HCT116 (cell line): ENCODE measurements at regions not wholly inside any gene's neighbourhood (a gene's known extent, or its start where the extent isn't known, plus 50 kb on each side); places are given as distances from the start of the nearest gene placed in this dataset.

ENCODE experiments used
- ATAC-seq: fragments of 200-7000 bp; cut with Tn5 transposase; 2 replicates; pipeline ENCODE4 v1.9.1; 2020; ENCODE audit warnings: mild to moderate bottlenecking, moderate library complexity
- BruUV-seq: library from RNA; stranded (reverse); fragments of 400-500 nt; replicated peaks from 2 replicates; lab custom pipeline; 2021; lab: Mats Ljungman, UMichigan
- CTCF ChIA-PET: fragments of 300-600 bp; sonication (Branson Sonifier 250); formaldehyde crosslinking; loops from one replicate; lab custom pipeline; 2021; ENCODE audit warnings: antibody characterized with exemption; lab: Charles Lee
- POLR2A ChIA-PET: fragments of 300-600, 350-600 bp; sonication (Branson Sonifier 250); formaldehyde crosslinking; loops from one replicate; lab custom pipeline; 2021; ENCODE audit warnings: antibody characterized with exemption; lab: Charles Lee
- RAD21 ChIA-PET, 2 experiments: fragments of 300-600 bp; sonication (Branson Sonifier 250); formaldehyde crosslinking; loops; one replicate each; lab custom pipeline; 2023; ENCODE audit warnings: low total read pairs in 2 of 2; ENCODE audit not compliant: uncharacterized antibody in 2 of 2, unreplicated experiment in 2 of 2, low non-redundant PET in 1 of 2; lab: Charles Lee
- DNase-seq: peaks from one replicate; pipeline ENCODE4 v3.0.0-alpha.2; 2010; ENCODE audit warnings: low read depth, low spot score
- H2AFZ ChIP-seq: fragments of 200-600 bp; shearing (Covaris generic), sonication (generic); 2 replicates; pipeline ENCODE4 v1.6.1; 2017; ENCODE audit warnings: low read depth, mixed run types, mixed read lengths, antibody characterized with exemption, low read length; ENCODE audit not compliant: poor library complexity, severe bottlenecking
- H3K27ac ChIP-seq: 2 replicates; pipeline ENCODE4 v1.5.1; 2012; ENCODE audit warnings: low read depth, low read length
- H3K27me3 ChIP-seq: fragments of 200-600 bp; sonication (generic); 2 replicates; pipeline ENCODE4 v1.6.1; 2016; ENCODE audit warnings: mixed run types, low read length, mixed read lengths; ENCODE audit not compliant: insufficient read depth
- H3K36me3 ChIP-seq, 2 experiments: fragments of 200-500 bp in 1 of 2; fragments of 200-600 bp in 1 of 2; sonication (Bioruptor generic) in 1 of 2; sonication (generic) in 1 of 2; 2 replicates each; pipeline versions ENCODE4 v1.5.1 to v1.6.1; 2014 to 2016; ENCODE audit warnings: low read length in 2 of 2, inconsistent platforms in 1 of 2, mixed read lengths in 1 of 2, mixed run types in 1 of 2; ENCODE audit not compliant: insufficient read depth in 2 of 2, control insufficient read depth in 1 of 2
- H3K4me1 ChIP-seq, 2 experiments: fragments of 200-600 bp in 1 of 2; sonication (generic) in 1 of 2; 2 replicates each; pipeline versions ENCODE4 v1.5.1 to v1.6.1; 2012 to 2017; ENCODE audit warnings: low read length in 2 of 2, inconsistent platforms in 1 of 2, mild to moderate bottlenecking in 1 of 2, mixed read lengths in 1 of 2, mixed run types in 1 of 2, moderate library complexity in 1 of 2; ENCODE audit not compliant: insufficient read depth in 2 of 2, control insufficient read depth in 1 of 2
- H3K4me2 ChIP-seq: fragments of 200-600 bp; sonication (generic); 2 replicates; pipeline ENCODE4 v1.6.1; 2017; ENCODE audit warnings: mixed run types, low read length, mixed read lengths
- H3K4me3 ChIP-seq, 2 experiments: fragments of 200-600 bp in 1 of 2; sonication (generic) in 1 of 2; replicated peaks in 1 of 2; 2 replicates each; pipeline ENCODE4 v1.5.1; 2011 to 2016; ENCODE audit warnings: low read length in 2 of 2, control low read depth in 1 of 2, low read depth in 1 of 2, mild to moderate bottlenecking in 1 of 2, mixed read lengths in 1 of 2, mixed run types in 1 of 2
- H3K79me2 ChIP-seq: fragments of 200-600 bp; sonication (generic); 2 replicates; pipeline ENCODE4 v1.6.1; 2017; ENCODE audit warnings: mild to moderate bottlenecking, mixed run types, low read length, moderate library complexity, mixed read lengths; ENCODE audit not compliant: insufficient read depth
- H3K9ac ChIP-seq: fragments of 200-600 bp; sonication (generic); 2 replicates; pipeline ENCODE4 v1.6.1; 2016; ENCODE audit warnings: low read length, mixed read lengths
- H3K9me2 ChIP-seq: fragments of 200-600 bp; sonication (generic), shearing (Covaris generic); 2 replicates; pipeline ENCODE4 v1.6.1; 2017; ENCODE audit warnings: mixed run types, mild to moderate bottlenecking, moderate library complexity; ENCODE audit not compliant: insufficient read depth
- H3K9me3 ChIP-seq, 2 experiments: fragments of 200-500 bp in 1 of 2; fragments of 200-600 bp in 1 of 2; sonication (Bioruptor generic) in 1 of 2; sonication (generic) in 1 of 2; 2 replicates each; pipeline ENCODE4 v1.6.1; 2014 to 2017; ENCODE audit warnings: low read length in 2 of 2, mixed read lengths in 2 of 2, inconsistent platforms in 1 of 2, low read depth in 1 of 2, mild to moderate bottlenecking in 1 of 2, mixed run types in 1 of 2, moderate library complexity in 1 of 2; ENCODE audit not compliant: control insufficient read depth in 1 of 2, insufficient read depth in 1 of 2
- H4K20me1 ChIP-seq: fragments of 200-600 bp; sonication (generic), shearing (Covaris generic); 2 replicates; pipeline ENCODE4 v1.6.1; 2017; ENCODE audit warnings: mixed run types, mild to moderate bottlenecking, moderate library complexity; ENCODE audit not compliant: insufficient read depth
- CBX3 ChIP-seq: IDR thresholded peaks from 2 replicates; pipeline ENCODE4 v1.6.1; 2012; ENCODE audit warnings: low read depth
- CTCF ChIP-seq, 3 experiments: fragments of 200-600 bp in 1 of 3; sonication (generic) in 1 of 3; IDR thresholded peaks in 2 of 3; conservative IDR thresholded peaks in 1 of 3; 2 replicates each; pipeline ENCODE4 v1.5.1; 2012 to 2017; ENCODE audit warnings: low read depth in 2 of 3, low read length in 2 of 3, antibody characterized with exemption in 1 of 3, borderline replicate concordance in 1 of 3, control low read depth in 1 of 3, mild to moderate bottlenecking in 1 of 3, mixed read lengths in 1 of 3, mixed run types in 1 of 3, moderate library complexity in 1 of 3; ENCODE audit not compliant: insufficient read depth in 1 of 3
- EGR1 ChIP-seq: IDR thresholded peaks from 2 replicates; pipeline ENCODE4 v1.6.1; 2012; ENCODE audit warnings: low read depth
- EZH2 ChIP-seq: fragments of 200-600 bp; sonication (generic); IDR thresholded peaks from 2 replicates; pipeline ENCODE4 v1.6.1; 2017; ENCODE audit warnings: antibody characterized with exemption, mixed run types
- FOSL1 ChIP-seq: IDR thresholded peaks from 2 replicates; pipeline ENCODE4 v1.6.1; 2012; ENCODE audit warnings: low read depth
- MAX ChIP-seq: IDR thresholded peaks from 2 replicates; pipeline ENCODE4 v1.6.1; 2012
- POLR2A ChIP-seq: IDR thresholded peaks from 2 replicates; pipeline ENCODE4 v1.7.0; 2011; ENCODE audit warnings: borderline replicate concordance; ENCODE audit not compliant: insufficient read depth, insufficient read length; ENCODE audit errors: extremely low read depth
- RAD21 ChIP-seq: IDR thresholded peaks from 2 replicates; pipeline ENCODE4 v1.6.1; 2012; ENCODE audit warnings: low read depth, mild to moderate bottlenecking
- REST ChIP-seq: IDR thresholded peaks from 2 replicates; pipeline ENCODE4 v1.6.1; 2012; ENCODE audit warnings: low read depth
- SIN3A ChIP-seq: IDR thresholded peaks from 2 replicates; pipeline ENCODE4 v1.6.1; 2012; ENCODE audit warnings: low read depth
- SRF ChIP-seq: IDR thresholded peaks from 2 replicates; pipeline ENCODE4 v1.6.1; 2012; ENCODE audit warnings: low read depth
- TCF7L2 ChIP-seq: IDR thresholded peaks from 2 replicates; pipeline ENCODE4 v1.7.0; 2011; ENCODE audit warnings: borderline replicate concordance, inconsistent platforms; ENCODE audit not compliant: insufficient read depth, insufficient read length; ENCODE audit errors: extremely low read depth
- YY1 ChIP-seq: IDR thresholded peaks from 2 replicates; pipeline ENCODE4 v1.6.1; 2011; ENCODE audit warnings: low read length, low read depth, moderate library complexity, mild to moderate bottlenecking; ENCODE audit not compliant: insufficient replicate concordance; ENCODE audit errors: extremely low read depth
- ZFX ChIP-seq: fragments of 450-650 bp; IDR thresholded peaks from 2 replicates; pipeline ENCODE4 v1.6.1; 2017
- intact Hi-C: fragments of 100-400 bp; cut with micrococcal nuclease; formaldehyde crosslinking; loops from 2 replicates; pipeline ENCODE4 v1.10.0; 2022

- Histone ChIP-seq H4K20me1 (no peaks in the 10 kb centered on the region), H3K36me3 (no peaks in the 10 kb centered on the region), H3K9ac (no peak overlapping the region), H3K9me3 (no peaks in the 10 kb centered on the region), H3K4me3 (no peak overlapping the region), H3K4me1 (no peaks in the 10 kb centered on the region), H2AFZ (no peak overlapping the region), H3K27me3 (0 out of 2 replicates have a peak, but pooled peaks cover 5% of the 10 kb centered on the region), H3K9me2 (no peaks in the 10 kb centered on the region), H3K79me2 (no peaks in the 10 kb centered on the region), H3K27ac (no peak overlapping the region), H3K4me2 (no peak overlapping the region)
- CTCF ChIA-PET, result no interaction called here
- TF ChIP-seq POLR2A, result no peak
- no peak for TF ChIP-seq ZFX
- TF ChIP-seq EGR1, result no peak
- TF ChIP-seq RAD21, result no peak
- TF ChIP-seq CTCF (IDR thresholded peaks at IDR 0.05 in 2 of 3, conservative IDR thresholded peaks at IDR 0.05 in 1 of 3; ENCODE audit: borderline replicate concordance in 1 of 3, insufficient read depth in 1 of 3, low read depth in 2 of 3, low read length in 2 of 3), result no peak
- ATAC-seq (no peak), DNase-seq (no peak)
- intact Hi-C loops, result no loop called here
- no TSS peak for BruUV-seq
- POLR2A ChIA-PET, result no interaction called here
- RAD21 ChIA-PET, result no interaction called here
Observed at GRCh38 chr9:20271096-20271495, 351.2 kb downstream of the MLLT3 start.

- no peaks in the 10 kb centered on the region for H3K9me3 ChIP-seq
- no peak overlapping the region for H2AFZ ChIP-seq
- H3K9ac ChIP-seq, result no peak overlapping the region
- H4K20me1 ChIP-seq, result no peaks in the 10 kb centered on the region
- no TSS peak for BruUV-seq
- H3K27me3 ChIP-seq, result 0 out of 2 replicates have a peak, but pooled peaks cover 5% of the 10 kb centered on the region
- intact Hi-C loops, result no loop called here
- no peaks in the 10 kb centered on the region for H3K4me1 ChIP-seq
- H3K4me3 ChIP-seq, result no peak overlapping the region
- RAD21 ChIA-PET, result no interaction called here
- no peaks in the 10 kb centered on the region for H3K79me2 ChIP-seq
- CTCF ChIA-PET, result no interaction called here
- POLR2A ChIA-PET, result no interaction called here
- no peaks in the 10 kb centered on the region for H3K36me3 ChIP-seq
- no peak overlapping the region for H3K27ac ChIP-seq
- H3K4me2 ChIP-seq, result no peak overlapping the region
- ATAC-seq, result no peak
- no peak for DNase-seq
- no peaks in the 10 kb centered on the region for H3K9me2 ChIP-seq
- TF ChIP-seq MAX, result no peak
- TF ChIP-seq EZH2, result no peak
- no peak for TF ChIP-seq SRF
- TF ChIP-seq SIN3A, result no peak
- TF ChIP-seq TCF7L2, result no peak
- no peak for TF ChIP-seq REST
- no peak for TF ChIP-seq POLR2A
- no peak for TF ChIP-seq FOSL1
- TF ChIP-seq YY1, result no peak
- TF ChIP-seq CBX3, result no peak
Observed at GRCh38 chr9:20270161-20270560, 352.1 kb downstream of the MLLT3 start.
